ENCODE measurements at regions not wholly inside any gene's neighbourhood (a gene's known extent, or its start where the extent isn't known, plus 50 kb on each side); places are given as distances from the start of the nearest gene placed in this dataset.
"Not testable (repeated sequence)": the region's sequence is repeated elsewhere in the genome, so short reads cannot be mapped to it uniquely, and the experiment has no call there.

GRCh38 chr10:100664316-100665149, 80.8 kb upstream of the PAX2 start:
- no peak overlapping the region for H3K27ac ChIP-seq
- DNase-seq = no peak
- no peak for TF ChIP-seq POLR2A (IDR thresholded peaks at IDR 0.05)
- no peak for TF ChIP-seq CTCF (IDR thresholded peaks at IDR 0.05)
- H3K27me3 ChIP-seq = no peaks in the 10 kb centered on the region
- H3K4me3 ChIP-seq = no peak overlapping the region
- 65 to 69% methylated on average over 5 to 6 of the region's 6 CpGs for WGBS, 2 donors
- intact Hi-C loops (cut with DNase I; ENCODE audit: low total_unique reads) = no loop called here
- H3K9me3 ChIP-seq = no peaks in the 10 kb centered on the region
- H3K4me1 ChIP-seq = no peaks in the 10 kb centered on the region
- H3K36me3 ChIP-seq (ENCODE audit: low read depth, missing control alignments) = no peaks in the 10 kb centered on the region

- H3K4me3 ChIP-seq; DNase-seq; H3K9me3 ChIP-seq; H3K27me3 ChIP-seq; H3K27ac ChIP-seq; H3K36me3 ChIP-seq (ENCODE audit: low read depth, missing control alignments); H3K4me1 ChIP-seq; intact Hi-C loops (cut with DNase I; ENCODE audit: low total_unique reads): not testable (repeated sequence)
- 75 to 88% methylated on average over 2 of the region's 2 CpGs for WGBS, 2 donors
These were observed 78.7 kb upstream of the PAX2 start for GRCh38 chr10:100666634-100667033.

- Histone ChIP-seq H3K27me3 (no peaks in the 10 kb centered on the region), H3K27ac (no peak overlapping the region), H3K4me3 (no peak overlapping the region), H3K9me3 (no peaks in the 10 kb centered on the region), H3K4me1 (no peaks in the 10 kb centered on the region), H3K36me3 (ENCODE audit: low read depth, missing control alignments) (no peaks in the 10 kb centered on the region)
- TF ChIP-seq CTCF (IDR thresholded peaks at IDR 0.05) = no peak
- TF ChIP-seq POLR2A (IDR thresholded peaks at IDR 0.05) = no peak
- intact Hi-C loops (cut with DNase I; ENCODE audit: low total_unique reads) = no loop called here
- DNase-seq = no peak
- 71 to 81% methylated on average over 4 to 9 of the region's 9 CpGs for WGBS, 2 donors
These were observed 75.8 kb upstream of the PAX2 start for GRCh38 chr10:100669616-100670015.

GRCh38 chr10:100670368-100670767, 75.0 kb upstream of the PAX2 start:
- no peaks in the 10 kb centered on the region for H3K36me3 ChIP-seq (ENCODE audit: low read depth, missing control alignments)
- peak overlapping the region; percentile 16 to 39 for H3K4me3 ChIP-seq
- H3K4me1 ChIP-seq = no peaks in the 10 kb centered on the region
- H3K27ac ChIP-seq = no peak overlapping the region
- WGBS, 2 donors = 48 to 57% methylated on average over 6 of the region's 6 CpGs
- DNase-seq = no peak
- intact Hi-C loops (cut with DNase I; ENCODE audit: low total_unique reads) = no loop called here
- H3K27me3 ChIP-seq = no peaks in the 10 kb centered on the region
- TF ChIP-seq POLR2A (IDR thresholded peaks at IDR 0.05) = no peak
- no peak for TF ChIP-seq CTCF (IDR thresholded peaks at IDR 0.05)
- no peaks in the 10 kb centered on the region for H3K9me3 ChIP-seq

- Histone ChIP-seq H3K4me1 (no peaks in the 10 kb centered on the region), H3K4me3 (peak overlapping the region; percentile 16 to 39), H3K27ac (no peak overlapping the region), H3K36me3 (ENCODE audit: low read depth, missing control alignments) (no peaks in the 10 kb centered on the region), H3K9me3 (no peaks in the 10 kb centered on the region), H3K27me3 (no peaks in the 10 kb centered on the region)
- intact Hi-C loops (cut with DNase I; ENCODE audit: low total_unique reads) = no loop called here
- peak; percentile 55 to 88 (median 69) for TF ChIP-seq CTCF (IDR thresholded peaks at IDR 0.05)
- TF ChIP-seq POLR2A (IDR thresholded peaks at IDR 0.05) = no peak
- 5 to 6% methylated on average over 12 to 42 of the region's 54 CpGs for WGBS, 2 donors
- DNase-seq = peak; percentile 60
These were observed 74.4 kb upstream of the PAX2 start for GRCh38 chr10:100670828-100671479.

All from testis (tissue), 2 donors.